ENCODE measurements at regions not wholly inside any gene's neighbourhood (a gene's known extent, or its start where the extent isn't known, plus 50 kb on each side); places are given as distances from the start of the nearest gene placed in this dataset.

GRCh38 chr7:135853008-135853407 is 104.4 kb upstream of the FAM180A start:
- H3K27ac ChIP-seq (ENCODE audit: low read depth in 1 of 2, low read length in 1 of 2): no peak overlapping the region
- WGBS: 93% methylated on average over 3 of the region's 3 CpGs
- H3K27me3 ChIP-seq (ENCODE audit: control insufficient read depth in 2 of 2, insufficient read depth in 1 of 2, low read length in 1 of 2): no peaks in the 10 kb centered on the region
- DNase-seq (ENCODE audit: low read depth in 6 of 9, low spot score in 9 of 9): no peak
- no peaks in the 10 kb centered on the region for H3K36me3 ChIP-seq (ENCODE audit: control insufficient read depth in 2 of 2, insufficient read depth in 2 of 2, low read length in 1 of 2)
- H3K4me3 ChIP-seq (ENCODE audit: low read length in 2 of 2): no peak overlapping the region
- no peaks in the 10 kb centered on the region for H3K4me1 ChIP-seq (ENCODE audit: control insufficient read depth in 2 of 2, insufficient read depth in 2 of 2, low read length in 2 of 2)
- H3K9me3 ChIP-seq (ENCODE audit: control insufficient read depth in 2 of 2, insufficient read depth in 1 of 2, low read length in 1 of 2): peaks cover 0 to 9% of the 10 kb centered on the region in 2 donors

- H3K4me1 ChIP-seq (ENCODE audit: control insufficient read depth in 2 of 2, insufficient read depth in 2 of 2, low read length in 2 of 2): peaks cover 2 to 44% of the 10 kb centered on the region in 2 donors
- 94% methylated on average over 2 of the region's 2 CpGs for WGBS
- no peaks in the 10 kb centered on the region for H3K27me3 ChIP-seq (ENCODE audit: control insufficient read depth in 2 of 2, insufficient read depth in 1 of 2, low read length in 1 of 2)
- no peak overlapping the region for H3K4me3 ChIP-seq (ENCODE audit: low read length in 2 of 2)
- H3K9me3 ChIP-seq (ENCODE audit: control insufficient read depth in 2 of 2, insufficient read depth in 1 of 2, low read length in 1 of 2): peaks cover 0 to 3% of the 10 kb centered on the region in 2 donors
- H3K36me3 ChIP-seq (ENCODE audit: control insufficient read depth in 2 of 2, insufficient read depth in 2 of 2, low read length in 1 of 2): no peaks in the 10 kb centered on the region
- H3K27ac ChIP-seq (ENCODE audit: low read depth in 1 of 2, low read length in 1 of 2): no peak overlapping the region
- no peak for DNase-seq (ENCODE audit: low read depth in 6 of 9, low spot score in 9 of 9)
Observed at GRCh38 chr7:135847242-135847641, 98.6 kb upstream of the FAM180A start.

- no peak overlapping the region for H3K4me3 ChIP-seq (ENCODE audit: low read length in 2 of 2)
- no peak for DNase-seq (ENCODE audit: low read depth in 6 of 9, low spot score in 9 of 9)
- H3K27ac ChIP-seq (ENCODE audit: low read depth in 1 of 2, low read length in 1 of 2): peak overlapping the region in 1 of 2 donors; percentile 81
- H3K27me3 ChIP-seq (ENCODE audit: control insufficient read depth in 2 of 2, insufficient read depth in 1 of 2, low read length in 1 of 2): no peaks in the 10 kb centered on the region
- H3K36me3 ChIP-seq (ENCODE audit: control insufficient read depth in 2 of 2, insufficient read depth in 2 of 2, low read length in 1 of 2): no peaks in the 10 kb centered on the region
- H3K4me1 ChIP-seq (ENCODE audit: control insufficient read depth in 2 of 2, insufficient read depth in 2 of 2, low read length in 2 of 2): peaks cover 3 to 53% of the 10 kb centered on the region in 2 donors
- H3K9me3 ChIP-seq (ENCODE audit: control insufficient read depth in 2 of 2, insufficient read depth in 1 of 2, low read length in 1 of 2): peaks cover 0 to 3% of the 10 kb centered on the region in 2 donors
- WGBS: 94% methylated on average over 5 of the region's 5 CpGs
Observed at GRCh38 chr7:135846339-135846738, 97.7 kb upstream of the FAM180A start.

- Histone ChIP-seq H3K4me3 (ENCODE audit: low read length in 2 of 2) (no peak overlapping the region), H3K27ac (ENCODE audit: low read depth in 1 of 2, low read length in 1 of 2) (peak overlapping the region in 1 of 2 donors; percentile 81), H3K27me3 (ENCODE audit: control insufficient read depth in 2 of 2, insufficient read depth in 1 of 2, low read length in 1 of 2) (no peaks in the 10 kb centered on the region), H3K9me3 (ENCODE audit: control insufficient read depth in 2 of 2, insufficient read depth in 1 of 2, low read length in 1 of 2) (peaks cover 0 to 3% of the 10 kb centered on the region in 2 donors), H3K36me3 (ENCODE audit: control insufficient read depth in 2 of 2, insufficient read depth in 2 of 2, low read length in 1 of 2) (no peaks in the 10 kb centered on the region), H3K4me1 (ENCODE audit: control insufficient read depth in 2 of 2, insufficient read depth in 2 of 2, low read length in 2 of 2) (peaks cover 3 to 55% of the 10 kb centered on the region in 2 donors)
- WGBS: 46% methylated on average over 3 of the region's 3 CpGs
- peak in 7 of 9 donors; percentile 25 to 71 (median 34) for DNase-seq (ENCODE audit: low read depth in 6 of 9, low spot score in 9 of 9)
Observed at GRCh38 chr7:135845415-135846075, 96.9 kb upstream of the FAM180A start.

DNA sequence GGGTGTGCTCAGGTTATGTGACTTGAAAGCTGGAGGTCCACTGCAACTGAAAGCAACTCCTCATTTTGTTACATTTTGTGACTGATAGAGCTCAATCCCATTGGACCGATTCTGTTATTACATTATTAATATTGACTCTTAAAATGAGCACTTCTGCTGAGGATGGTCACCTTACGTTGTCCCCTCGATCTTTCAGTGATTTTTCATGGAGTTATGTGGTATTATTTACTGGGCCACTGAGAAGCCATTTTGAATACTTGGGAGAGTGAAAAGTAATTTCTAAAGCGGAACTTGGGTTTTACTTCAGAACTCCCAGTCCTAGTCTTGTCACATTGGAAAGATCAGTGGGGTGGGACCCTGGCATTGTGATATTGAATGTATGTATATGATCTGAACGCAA is 96.3 kb upstream of the FAM180A start:
- Histone ChIP-seq H3K27ac (ENCODE audit: low read depth in 1 of 2, low read length in 1 of 2) (peak overlapping the region in 1 of 2 donors; percentile 81), H3K9me3 (ENCODE audit: control insufficient read depth in 2 of 2, insufficient read depth in 1 of 2, low read length in 1 of 2) (peaks cover 0 to 3% of the 10 kb centered on the region in 2 donors), H3K27me3 (ENCODE audit: control insufficient read depth in 2 of 2, insufficient read depth in 1 of 2, low read length in 1 of 2) (no peaks in the 10 kb centered on the region), H3K36me3 (ENCODE audit: control insufficient read depth in 2 of 2, insufficient read depth in 2 of 2, low read length in 1 of 2) (no peaks in the 10 kb centered on the region), H3K4me3 (ENCODE audit: low read length in 2 of 2) (no peak overlapping the region), H3K4me1 (ENCODE audit: control insufficient read depth in 2 of 2, insufficient read depth in 2 of 2, low read length in 2 of 2) (peaks cover 3 to 55% of the 10 kb centered on the region in 2 donors)
- 89% methylated on average over 5 of the region's 5 CpGs for WGBS
- DNase-seq (ENCODE audit: low read depth in 6 of 9, low spot score in 9 of 9): no peak

GRCh38 chr7:135843214-135843613 is 94.6 kb upstream of the FAM180A start:
- Histone ChIP-seq H3K9me3 (ENCODE audit: control insufficient read depth in 2 of 2, insufficient read depth in 1 of 2, low read length in 1 of 2) (peaks cover 0 to 3% of the 10 kb centered on the region in 2 donors), H3K36me3 (ENCODE audit: control insufficient read depth in 2 of 2, insufficient read depth in 2 of 2, low read length in 1 of 2) (no peaks in the 10 kb centered on the region), H3K27me3 (ENCODE audit: control insufficient read depth in 2 of 2, insufficient read depth in 1 of 2, low read length in 1 of 2) (no peaks in the 10 kb centered on the region), H3K4me1 (ENCODE audit: control insufficient read depth in 2 of 2, insufficient read depth in 2 of 2, low read length in 2 of 2) (peaks cover 3 to 55% of the 10 kb centered on the region in 2 donors), H3K27ac (ENCODE audit: low read depth in 1 of 2, low read length in 1 of 2) (no peak overlapping the region), H3K4me3 (ENCODE audit: low read length in 2 of 2) (no peak overlapping the region)
- DNase-seq (ENCODE audit: low read depth in 6 of 9, low spot score in 9 of 9): peak in 1 of 9 donors; percentile 31
- WGBS: 76% methylated on average over 4 of the region's 4 CpGs

GRCh38 chr7:135842446-135843179 is 94.0 kb upstream of the FAM180A start:
- Histone ChIP-seq H3K9me3 (ENCODE audit: control insufficient read depth in 2 of 2, insufficient read depth in 1 of 2, low read length in 1 of 2) (peaks cover 0 to 3% of the 10 kb centered on the region in 2 donors), H3K4me1 (ENCODE audit: control insufficient read depth in 2 of 2, insufficient read depth in 2 of 2, low read length in 2 of 2) (peaks cover 3 to 55% of the 10 kb centered on the region in 2 donors)
- 75% methylated on average over 2 of the region's 2 CpGs for WGBS

GRCh38 chr7:135840591-135840990 is 92.0 kb upstream of the FAM180A start:
- no peak for DNase-seq (ENCODE audit: low read depth in 6 of 9, low spot score in 9 of 9)

More at GRCh38 chr7:135842446-135843179, 94.0 kb upstream of the FAM180A start:
- Histone ChIP-seq H3K27me3 (ENCODE audit: control insufficient read depth in 2 of 2, insufficient read depth in 1 of 2, low read length in 1 of 2) (no peaks in the 10 kb centered on the region), H3K27ac (ENCODE audit: low read depth in 1 of 2, low read length in 1 of 2) (peak overlapping the region in 1 of 2 donors; percentile 26), H3K36me3 (ENCODE audit: control insufficient read depth in 2 of 2, insufficient read depth in 2 of 2, low read length in 1 of 2) (no peaks in the 10 kb centered on the region), H3K4me3 (ENCODE audit: low read length in 2 of 2) (no peak overlapping the region)
- peak in 1 of 9 donors; percentile 31 for DNase-seq (ENCODE audit: low read depth in 6 of 9, low spot score in 9 of 9)

DNA sequence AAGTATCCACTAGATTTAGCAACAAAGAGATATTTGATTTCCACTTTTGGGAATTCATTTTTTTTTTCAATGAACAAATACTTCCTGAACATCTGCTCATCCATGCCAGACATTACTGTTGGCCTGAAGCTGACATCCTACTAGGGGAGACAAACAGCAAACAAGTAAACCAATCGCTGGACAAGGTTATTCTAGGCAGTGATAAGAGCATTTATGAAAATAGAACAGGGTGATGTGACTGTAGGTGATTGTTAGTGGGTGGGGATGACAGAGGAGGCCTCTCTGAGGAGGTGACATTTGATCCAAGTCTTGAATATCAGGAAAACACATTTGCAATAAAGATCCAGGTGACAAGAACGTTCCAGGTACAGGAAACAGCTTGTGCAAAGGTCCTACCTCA is 89.1 kb upstream of the FAM180A start:
- WGBS: 86% methylated on average over 2 of the region's 2 CpGs
- H3K36me3 ChIP-seq (ENCODE audit: control insufficient read depth in 2 of 2, insufficient read depth in 2 of 2, low read length in 1 of 2): no peaks in the 10 kb centered on the region
- no peak overlapping the region for H3K4me3 ChIP-seq (ENCODE audit: low read length in 2 of 2)
- H3K9me3 ChIP-seq (ENCODE audit: control insufficient read depth in 2 of 2, insufficient read depth in 1 of 2, low read length in 1 of 2): peaks cover 0 to 5% of the 10 kb centered on the region in 2 donors
- H3K27ac ChIP-seq (ENCODE audit: low read depth in 1 of 2, low read length in 1 of 2): no peak overlapping the region
- peaks cover 3 to 34% of the 10 kb centered on the region in 2 donors for H3K4me1 ChIP-seq (ENCODE audit: control insufficient read depth in 2 of 2, insufficient read depth in 2 of 2, low read length in 2 of 2)
- no peaks in the 10 kb centered on the region for H3K27me3 ChIP-seq (ENCODE audit: control insufficient read depth in 2 of 2, insufficient read depth in 1 of 2, low read length in 1 of 2)
- DNase-seq (ENCODE audit: low read depth in 6 of 9, low spot score in 9 of 9): no peak

More at GRCh38 chr7:135840591-135840990, 92.0 kb upstream of the FAM180A start:
- Histone ChIP-seq H3K4me3 (ENCODE audit: low read length in 2 of 2) (no peak overlapping the region), H3K27me3 (ENCODE audit: control insufficient read depth in 2 of 2, insufficient read depth in 1 of 2, low read length in 1 of 2) (no peaks in the 10 kb centered on the region), H3K9me3 (ENCODE audit: control insufficient read depth in 2 of 2, insufficient read depth in 1 of 2, low read length in 1 of 2) (no peaks in the 10 kb centered on the region), H3K27ac (ENCODE audit: low read depth in 1 of 2, low read length in 1 of 2) (no peak overlapping the region), H3K4me1 (ENCODE audit: control insufficient read depth in 2 of 2, insufficient read depth in 2 of 2, low read length in 2 of 2) (peaks cover 3 to 40% of the 10 kb centered on the region in 2 donors), H3K36me3 (ENCODE audit: control insufficient read depth in 2 of 2, insufficient read depth in 2 of 2, low read length in 1 of 2) (no peaks in the 10 kb centered on the region)
